ENCODE measurements at regions not wholly inside any gene's neighbourhood (a gene's known extent, or its start where the extent isn't known, plus 50 kb on each side); places are given as distances from the start of the nearest gene placed in this dataset.
"Not testable (repeated sequence)": the region's sequence is repeated elsewhere in the genome, so short reads cannot be mapped to it uniquely, and the experiment has no call there.

- no peak overlapping the region for H3K4me2 ChIP-seq (ENCODE audit: low read length)
- H4K20me1 ChIP-seq (ENCODE audit: control insufficient read depth, insufficient read depth, low read depth, low read length), result no peaks in the 10 kb centered on the region
- H3K4me3 ChIP-seq (ENCODE audit: low read length), result no peak overlapping the region
- no peaks in the 10 kb centered on the region for H3K4me1 ChIP-seq (ENCODE audit: control insufficient read depth, low read length)
- H3K27me3 ChIP-seq (ENCODE audit: control insufficient read depth, low read length), result no peaks in the 10 kb centered on the region
- H3K9me2 ChIP-seq (replicated peaks; ENCODE audit: control insufficient read depth, low read length), result no peaks in the 10 kb centered on the region
- no peaks in the 10 kb centered on the region for H3K9me3 ChIP-seq (ENCODE audit: control insufficient read depth, insufficient read depth, low read length)
- H3K27ac ChIP-seq (ENCODE audit: low read depth, low read length), result no peak overlapping the region
- no peaks in the 10 kb centered on the region for H3K36me3 ChIP-seq (ENCODE audit: control insufficient read depth, low read length)
- H3K79me2 ChIP-seq (ENCODE audit: control insufficient read depth, low read length), result no peaks in the 10 kb centered on the region
- H3F3A ChIP-seq (ENCODE audit: control insufficient read depth, insufficient read depth), result no peaks in the 10 kb centered on the region
- no peak for TF ChIP-seq EZH2phosphoT487 (IDR thresholded peaks at IDR 0.05; ENCODE audit: borderline replicate concordance, low read length)
- TF ChIP-seq CTCF (IDR thresholded peaks at IDR 0.05; ENCODE audit: low read depth, low read length, poor library complexity, severe bottlenecking), result no peak
These were observed 230.7 kb upstream of the DUSP10 start for GRCh38 chr1:221972276-221973235.

- not testable (repeated sequence) for H3K9me2 ChIP-seq (replicated peaks; ENCODE audit: control insufficient read depth, low read length); H3K9me3 ChIP-seq (ENCODE audit: control insufficient read depth, insufficient read depth, low read length); H3K36me3 ChIP-seq (ENCODE audit: control insufficient read depth, low read length); H4K20me1 ChIP-seq (ENCODE audit: control insufficient read depth, insufficient read depth, low read depth, low read length); H3K27me3 ChIP-seq (ENCODE audit: control insufficient read depth, low read length); H3K4me1 ChIP-seq (ENCODE audit: control insufficient read depth, low read length); H3K79me2 ChIP-seq (ENCODE audit: control insufficient read depth, low read length); H3K4me3 ChIP-seq (ENCODE audit: low read length); H3K4me2 ChIP-seq (ENCODE audit: low read length); H3F3A ChIP-seq (ENCODE audit: control insufficient read depth, insufficient read depth); H3K27ac ChIP-seq (ENCODE audit: low read depth, low read length)
These were observed 229.1 kb upstream of the DUSP10 start for GRCh38 chr1:221971035-221971434.

GRCh38 chr1:221969298-221969858 lies 227.5 kb upstream of the DUSP10 start:
- not testable (repeated sequence) for H3K4me1 ChIP-seq (ENCODE audit: control insufficient read depth, low read length); H3K4me2 ChIP-seq (ENCODE audit: low read length)

GRCh38 chr1:221967538-221967937 lies 225.6 kb upstream of the DUSP10 start:
- H3K9me3 ChIP-seq (ENCODE audit: control insufficient read depth, insufficient read depth, low read length); H3K27ac ChIP-seq (ENCODE audit: low read depth, low read length); H4K20me1 ChIP-seq (ENCODE audit: control insufficient read depth, insufficient read depth, low read depth, low read length); H3K27me3 ChIP-seq (ENCODE audit: control insufficient read depth, low read length); H3K79me2 ChIP-seq (ENCODE audit: control insufficient read depth, low read length); H3K9me2 ChIP-seq (replicated peaks; ENCODE audit: control insufficient read depth, low read length); H3K4me2 ChIP-seq (ENCODE audit: low read length); H3K36me3 ChIP-seq (ENCODE audit: control insufficient read depth, low read length); H3K4me1 ChIP-seq (ENCODE audit: control insufficient read depth, low read length); H3F3A ChIP-seq (ENCODE audit: control insufficient read depth, insufficient read depth); H3K4me3 ChIP-seq (ENCODE audit: low read length): not testable (repeated sequence)

More at GRCh38 chr1:221969298-221969858, 227.5 kb upstream of the DUSP10 start:
- H3K36me3 ChIP-seq (ENCODE audit: control insufficient read depth, low read length); H3F3A ChIP-seq (ENCODE audit: control insufficient read depth, insufficient read depth); H3K9me3 ChIP-seq (ENCODE audit: control insufficient read depth, insufficient read depth, low read length); H3K27ac ChIP-seq (ENCODE audit: low read depth, low read length); H3K9me2 ChIP-seq (replicated peaks; ENCODE audit: control insufficient read depth, low read length); H3K27me3 ChIP-seq (ENCODE audit: control insufficient read depth, low read length); H3K79me2 ChIP-seq (ENCODE audit: control insufficient read depth, low read length); H3K4me3 ChIP-seq (ENCODE audit: low read length); H4K20me1 ChIP-seq (ENCODE audit: control insufficient read depth, insufficient read depth, low read depth, low read length): not testable (repeated sequence)

- not testable (repeated sequence) for H3K9me3 ChIP-seq (ENCODE audit: control insufficient read depth, insufficient read depth, low read length); H3K79me2 ChIP-seq (ENCODE audit: control insufficient read depth, low read length); H3K36me3 ChIP-seq (ENCODE audit: control insufficient read depth, low read length); H3F3A ChIP-seq (ENCODE audit: control insufficient read depth, insufficient read depth); H3K27me3 ChIP-seq (ENCODE audit: control insufficient read depth, low read length); H3K4me2 ChIP-seq (ENCODE audit: low read length); H4K20me1 ChIP-seq (ENCODE audit: control insufficient read depth, insufficient read depth, low read depth, low read length); H3K4me1 ChIP-seq (ENCODE audit: control insufficient read depth, low read length); H3K4me3 ChIP-seq (ENCODE audit: low read length); H3K27ac ChIP-seq (ENCODE audit: low read depth, low read length); H3K9me2 ChIP-seq (replicated peaks; ENCODE audit: control insufficient read depth, low read length)
These were observed 225.0 kb upstream of the DUSP10 start for GRCh38 chr1:221966888-221967287.

GRCh38 chr1:221965891-221966290 lies 224.0 kb upstream of the DUSP10 start:
- H3F3A ChIP-seq (ENCODE audit: control insufficient read depth, insufficient read depth); H3K9me3 ChIP-seq (ENCODE audit: control insufficient read depth, insufficient read depth, low read length); H3K4me1 ChIP-seq (ENCODE audit: control insufficient read depth, low read length); H3K27ac ChIP-seq (ENCODE audit: low read depth, low read length); H3K9me2 ChIP-seq (replicated peaks; ENCODE audit: control insufficient read depth, low read length); H3K79me2 ChIP-seq (ENCODE audit: control insufficient read depth, low read length); H4K20me1 ChIP-seq (ENCODE audit: control insufficient read depth, insufficient read depth, low read depth, low read length); H3K4me3 ChIP-seq (ENCODE audit: low read length); H3K27me3 ChIP-seq (ENCODE audit: control insufficient read depth, low read length); H3K36me3 ChIP-seq (ENCODE audit: control insufficient read depth, low read length); H3K4me2 ChIP-seq (ENCODE audit: low read length): not testable (repeated sequence)
